ENCODE measurements at regions not wholly inside any gene's neighbourhood (a gene's known extent, or its start where the extent isn't known, plus 50 kb on each side); places are given as distances from the start of the nearest gene placed in this dataset.

- TF ChIP-seq CTCF (IDR thresholded peaks at IDR 0.05) (no peak), POLR2A (IDR thresholded peaks at IDR 0.05) (no peak)
Measured at GRCh38 chr2:81624825-81625224, 1320.3 kb upstream of the LRRTM1 start.
